ENCODE measurements at regions not wholly inside any gene's neighbourhood (a gene's known extent, or its start where the extent isn't known, plus 50 kb on each side); places are given as distances from the start of the nearest gene placed in this dataset.

GRCh38 chr12:89799316-89799715 is 90.7 kb upstream of the ATP2B1 start:
- H3K27ac ChIP-seq (ENCODE audit: low read depth, low read length): no peak overlapping the region
- no peaks in the 10 kb centered on the region for H3K4me1 ChIP-seq (ENCODE audit: control insufficient read depth, insufficient read depth, low read length, unreplicated experiment)
- H2AFZ ChIP-seq (ENCODE audit: low read length, unreplicated experiment): no peak overlapping the region
- no peaks in the 10 kb centered on the region for H3K79me2 ChIP-seq (ENCODE audit: control insufficient read depth, insufficient read depth, low read length, unreplicated experiment)
- H3K27me3 ChIP-seq (ENCODE audit: insufficient read depth, low read length): no peaks in the 10 kb centered on the region
- no peak overlapping the region for H3K4me3 ChIP-seq (ENCODE audit: low read depth, low read length)
- H3K36me3 ChIP-seq (ENCODE audit: insufficient read depth, low read length): no peaks in the 10 kb centered on the region

GRCh38 chr12:89797436-89797835 is 88.8 kb upstream of the ATP2B1 start:
- Histone ChIP-seq H3K27me3 (ENCODE audit: insufficient read depth, low read length) (no peaks in the 10 kb centered on the region), H3K4me3 (ENCODE audit: low read depth, low read length) (no peak overlapping the region), H3K79me2 (ENCODE audit: control insufficient read depth, insufficient read depth, low read length, unreplicated experiment) (no peaks in the 10 kb centered on the region), H3K36me3 (ENCODE audit: insufficient read depth, low read length) (no peaks in the 10 kb centered on the region), H2AFZ (ENCODE audit: low read length, unreplicated experiment) (no peak overlapping the region), H3K27ac (ENCODE audit: low read depth, low read length) (no peak overlapping the region), H3K4me1 (ENCODE audit: control insufficient read depth, insufficient read depth, low read length, unreplicated experiment) (no peaks in the 10 kb centered on the region)

- Histone ChIP-seq H3K36me3 (ENCODE audit: insufficient read depth, low read length) (no peaks in the 10 kb centered on the region), H3K4me3 (ENCODE audit: low read depth, low read length) (no peak overlapping the region), H3K4me1 (ENCODE audit: control insufficient read depth, insufficient read depth, low read length, unreplicated experiment) (no peaks in the 10 kb centered on the region), H3K27me3 (ENCODE audit: insufficient read depth, low read length) (no peaks in the 10 kb centered on the region), H2AFZ (ENCODE audit: low read length, unreplicated experiment) (no peak overlapping the region), H3K79me2 (ENCODE audit: control insufficient read depth, insufficient read depth, low read length, unreplicated experiment) (no peaks in the 10 kb centered on the region), H3K27ac (ENCODE audit: low read depth, low read length) (no peak overlapping the region)
Measured at GRCh38 chr12:89796798-89797382, 88.3 kb upstream of the ATP2B1 start.

GRCh38 chr12:89793946-89794345 is 85.3 kb upstream of the ATP2B1 start:
- H3K27ac ChIP-seq (ENCODE audit: low read depth, low read length): no peak overlapping the region
- H3K4me1 ChIP-seq (ENCODE audit: control insufficient read depth, insufficient read depth, low read length, unreplicated experiment): no peaks in the 10 kb centered on the region
- H3K27me3 ChIP-seq (ENCODE audit: insufficient read depth, low read length): no peaks in the 10 kb centered on the region
- no peak overlapping the region for H3K4me3 ChIP-seq (ENCODE audit: low read depth, low read length)
- H3K36me3 ChIP-seq (ENCODE audit: insufficient read depth, low read length): no peaks in the 10 kb centered on the region
- H2AFZ ChIP-seq (ENCODE audit: low read length, unreplicated experiment): no peak overlapping the region
- H3K79me2 ChIP-seq (ENCODE audit: control insufficient read depth, insufficient read depth, low read length, unreplicated experiment): no peaks in the 10 kb centered on the region

GRCh38 chr12:89791286-89791685 is 82.6 kb upstream of the ATP2B1 start:
- no peaks in the 10 kb centered on the region for H3K79me2 ChIP-seq (ENCODE audit: control insufficient read depth, insufficient read depth, low read length, unreplicated experiment)
- H3K27me3 ChIP-seq (ENCODE audit: insufficient read depth, low read length): no peaks in the 10 kb centered on the region
- H2AFZ ChIP-seq (ENCODE audit: low read length, unreplicated experiment): no peak overlapping the region
- no peaks in the 10 kb centered on the region for H3K36me3 ChIP-seq (ENCODE audit: insufficient read depth, low read length)
- no peaks in the 10 kb centered on the region for H3K4me1 ChIP-seq (ENCODE audit: control insufficient read depth, insufficient read depth, low read length, unreplicated experiment)
- H3K4me3 ChIP-seq (ENCODE audit: low read depth, low read length): no peak overlapping the region
- H3K27ac ChIP-seq (ENCODE audit: low read depth, low read length): no peak overlapping the region

GRCh38 chr12:89789862-89790261 is 81.2 kb upstream of the ATP2B1 start:
- Histone ChIP-seq H2AFZ (ENCODE audit: low read length, unreplicated experiment) (no peak overlapping the region), H3K27ac (ENCODE audit: low read depth, low read length) (no peak overlapping the region), H3K4me3 (ENCODE audit: low read depth, low read length) (no peak overlapping the region), H3K4me1 (ENCODE audit: control insufficient read depth, insufficient read depth, low read length, unreplicated experiment) (no peaks in the 10 kb centered on the region), H3K27me3 (ENCODE audit: insufficient read depth, low read length) (no peaks in the 10 kb centered on the region), H3K79me2 (ENCODE audit: control insufficient read depth, insufficient read depth, low read length, unreplicated experiment) (no peaks in the 10 kb centered on the region), H3K36me3 (ENCODE audit: insufficient read depth, low read length) (no peaks in the 10 kb centered on the region)

- Histone ChIP-seq H3K27me3 (ENCODE audit: insufficient read depth, low read length) (no peaks in the 10 kb centered on the region), H3K4me3 (ENCODE audit: low read depth, low read length) (no peak overlapping the region), H3K27ac (ENCODE audit: low read depth, low read length) (no peak overlapping the region), H3K36me3 (ENCODE audit: insufficient read depth, low read length) (no peaks in the 10 kb centered on the region), H2AFZ (ENCODE audit: low read length, unreplicated experiment) (no peak overlapping the region), H3K4me1 (ENCODE audit: control insufficient read depth, insufficient read depth, low read length, unreplicated experiment) (no peaks in the 10 kb centered on the region), H3K79me2 (ENCODE audit: control insufficient read depth, insufficient read depth, low read length, unreplicated experiment) (no peaks in the 10 kb centered on the region)
Measured at GRCh38 chr12:89787763-89788162, 79.1 kb upstream of the ATP2B1 start.

- no peaks in the 10 kb centered on the region for H3K4me1 ChIP-seq (ENCODE audit: control insufficient read depth, insufficient read depth, low read length, unreplicated experiment)
- H3K36me3 ChIP-seq (ENCODE audit: insufficient read depth, low read length): no peaks in the 10 kb centered on the region
- H2AFZ ChIP-seq (ENCODE audit: low read length, unreplicated experiment): no peak overlapping the region
- no peaks in the 10 kb centered on the region for H3K27me3 ChIP-seq (ENCODE audit: insufficient read depth, low read length)
- H3K4me3 ChIP-seq (ENCODE audit: low read depth, low read length): no peak overlapping the region
- H3K79me2 ChIP-seq (ENCODE audit: control insufficient read depth, insufficient read depth, low read length, unreplicated experiment): no peaks in the 10 kb centered on the region
- no peak overlapping the region for H3K27ac ChIP-seq (ENCODE audit: low read depth, low read length)
Measured at GRCh38 chr12:89786177-89786810, 77.7 kb upstream of the ATP2B1 start.

- H2AFZ ChIP-seq (ENCODE audit: low read length, unreplicated experiment): no peak overlapping the region
- no peak overlapping the region for H3K27ac ChIP-seq (ENCODE audit: low read depth, low read length)
- H3K4me3 ChIP-seq (ENCODE audit: low read depth, low read length): no peak overlapping the region
Measured at GRCh38 chr12:89783359-89784060, 74.9 kb upstream of the ATP2B1 start.

GRCh38 chr12:89782807-89783206 is 74.2 kb upstream of the ATP2B1 start:
- Histone ChIP-seq H3K36me3 (ENCODE audit: insufficient read depth, low read length) (no peaks in the 10 kb centered on the region), H2AFZ (ENCODE audit: low read length, unreplicated experiment) (no peak overlapping the region), H3K79me2 (ENCODE audit: control insufficient read depth, insufficient read depth, low read length, unreplicated experiment) (no peaks in the 10 kb centered on the region), H3K4me1 (ENCODE audit: control insufficient read depth, insufficient read depth, low read length, unreplicated experiment) (no peaks in the 10 kb centered on the region), H3K27me3 (ENCODE audit: insufficient read depth, low read length) (no peaks in the 10 kb centered on the region), H3K4me3 (ENCODE audit: low read depth, low read length) (no peak overlapping the region), H3K27ac (ENCODE audit: low read depth, low read length) (no peak overlapping the region)

More at GRCh38 chr12:89783359-89784060, 74.9 kb upstream of the ATP2B1 start:
- no peaks in the 10 kb centered on the region for H3K4me1 ChIP-seq (ENCODE audit: control insufficient read depth, insufficient read depth, low read length, unreplicated experiment)
- no peaks in the 10 kb centered on the region for H3K36me3 ChIP-seq (ENCODE audit: insufficient read depth, low read length)
- no peaks in the 10 kb centered on the region for H3K79me2 ChIP-seq (ENCODE audit: control insufficient read depth, insufficient read depth, low read length, unreplicated experiment)
- H3K27me3 ChIP-seq (ENCODE audit: insufficient read depth, low read length): no peaks in the 10 kb centered on the region
